Stimulated activated naive CD8-positive, alpha-beta T cell treated with anti-CD3 and anti-CD28 coated beads, Interleukin-15, Interleukin-2, amounts not matched to agents 100 ng/mL and 50 ng/mL, for 24 hours (primary cell): ENCODE measurements at regions not wholly inside any gene's neighbourhood (a gene's known extent, or its start where the extent isn't known, plus 50 kb on each side); places are given as distances from the start of the nearest gene placed in this dataset.
"Not testable (repeated sequence)": the region's sequence is repeated elsewhere in the genome, so short reads cannot be mapped to it uniquely, and the experiment has no call there.

Experiments
- H3K27ac Mint-ChIP-seq: one replicate; pipeline ENCODE4 v1.8.0; 2021; ENCODE audit warnings: mild to moderate bottlenecking, mixed read lengths
- H3K27me3 Mint-ChIP-seq: one replicate; pipeline ENCODE4 v1.8.0; 2021; ENCODE audit warnings: mixed read lengths
- H3K36me3 Mint-ChIP-seq: one replicate; pipeline ENCODE4 v1.8.0; 2021; ENCODE audit warnings: low read depth, mixed read lengths
- H3K4me1 Mint-ChIP-seq: one replicate; pipeline ENCODE4 v1.8.0; 2021; ENCODE audit warnings: low read depth, mixed read lengths
- H3K4me3 Mint-ChIP-seq: one replicate; pipeline ENCODE4 v1.8.0; 2021; ENCODE audit warnings: mild to moderate bottlenecking, mixed read lengths
- H3K9me3 Mint-ChIP-seq: one replicate; pipeline ENCODE4 v1.8.0; 2021; ENCODE audit warnings: mixed read lengths

GRCh38 chr13:87903553-87903952 lies 232.4 kb downstream of the SLITRK5 start:
- H3K9me3 Mint-ChIP-seq, result no peaks in the 10 kb centered on the region

DNA sequence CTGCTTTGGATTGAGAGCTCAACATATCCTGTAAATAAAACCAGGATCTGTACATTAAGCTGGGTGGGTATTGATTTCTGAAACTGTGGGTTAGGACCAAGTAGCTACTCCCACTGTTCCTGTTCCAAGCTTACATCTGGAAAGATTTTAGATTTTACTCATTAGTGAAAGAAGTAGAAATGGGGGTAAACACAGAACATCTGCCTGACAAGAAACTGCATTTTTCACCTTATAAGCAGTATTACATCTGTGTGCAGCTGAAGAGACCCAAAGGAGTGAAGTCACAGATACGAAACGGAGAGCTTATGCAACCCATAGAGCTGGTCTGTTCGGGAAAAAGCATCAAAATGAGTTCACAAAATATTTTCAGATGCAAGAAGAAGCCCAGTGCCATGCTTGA lies 235.2 kb downstream of the SLITRK5 start:
- H3K27me3 Mint-ChIP-seq, result no peaks in the 10 kb centered on the region
- no peak overlapping the region for H3K27ac Mint-ChIP-seq
- no peaks in the 10 kb centered on the region for H3K36me3 Mint-ChIP-seq
- H3K4me3 Mint-ChIP-seq, result no peak overlapping the region
- no peaks in the 10 kb centered on the region for H3K4me1 Mint-ChIP-seq
- H3K9me3 Mint-ChIP-seq, result no peaks in the 10 kb centered on the region

More at GRCh38 chr13:87903553-87903952, 232.4 kb downstream of the SLITRK5 start:
- Mint-ChIP-seq H3K27me3 (no peaks in the 10 kb centered on the region), H3K27ac (no peak overlapping the region), H3K36me3 (no peaks in the 10 kb centered on the region), H3K4me3 (no peak overlapping the region), H3K4me1 (no peaks in the 10 kb centered on the region)

DNA sequence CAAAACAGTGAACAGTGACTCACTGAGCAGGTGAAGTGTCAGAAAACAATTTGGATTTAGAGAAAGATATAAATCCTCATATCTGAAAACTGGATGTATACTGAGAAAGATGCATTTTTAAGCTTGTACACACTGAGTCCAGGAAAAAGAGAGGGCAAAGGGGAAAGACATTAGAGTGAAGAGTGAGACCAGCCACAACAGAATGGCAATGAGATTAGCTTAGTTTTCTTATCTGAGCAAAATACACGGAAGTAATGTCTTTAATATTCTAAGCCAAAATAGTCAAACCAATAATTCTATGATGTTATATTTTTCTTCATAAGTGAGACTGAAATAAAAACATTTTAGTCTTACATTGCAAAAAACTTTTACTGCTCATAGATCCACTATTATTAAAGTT lies 236.0 kb downstream of the SLITRK5 start:
- Mint-ChIP-seq H3K9me3 (no peaks in the 10 kb centered on the region), H3K4me3 (no peak overlapping the region), H3K27me3 (no peaks in the 10 kb centered on the region), H3K4me1 (no peaks in the 10 kb centered on the region), H3K27ac (no peak overlapping the region), H3K36me3 (no peaks in the 10 kb centered on the region)

GRCh38 chr13:87919956-87920355 lies 248.8 kb downstream of the SLITRK5 start:
- Mint-ChIP-seq H3K4me3 (no peak overlapping the region), H3K27me3 (no peaks in the 10 kb centered on the region), H3K27ac (no peak overlapping the region)

GRCh38 chr13:87923753-87924152 lies 252.6 kb downstream of the SLITRK5 start:
- H3K27me3 Mint-ChIP-seq, result no peaks in the 10 kb centered on the region
- no peak overlapping the region for H3K27ac Mint-ChIP-seq
- peaks cover 18% of the 10 kb centered on the region for H3K9me3 Mint-ChIP-seq
- H3K4me1 Mint-ChIP-seq, result no peaks in the 10 kb centered on the region
- no peak overlapping the region for H3K4me3 Mint-ChIP-seq
- H3K36me3 Mint-ChIP-seq, result no peaks in the 10 kb centered on the region

More at GRCh38 chr13:87919956-87920355, 248.8 kb downstream of the SLITRK5 start:
- H3K36me3 Mint-ChIP-seq, result no peaks in the 10 kb centered on the region
- H3K9me3 Mint-ChIP-seq, result peaks cover 13% of the 10 kb centered on the region
- H3K4me1 Mint-ChIP-seq, result no peaks in the 10 kb centered on the region

DNA sequence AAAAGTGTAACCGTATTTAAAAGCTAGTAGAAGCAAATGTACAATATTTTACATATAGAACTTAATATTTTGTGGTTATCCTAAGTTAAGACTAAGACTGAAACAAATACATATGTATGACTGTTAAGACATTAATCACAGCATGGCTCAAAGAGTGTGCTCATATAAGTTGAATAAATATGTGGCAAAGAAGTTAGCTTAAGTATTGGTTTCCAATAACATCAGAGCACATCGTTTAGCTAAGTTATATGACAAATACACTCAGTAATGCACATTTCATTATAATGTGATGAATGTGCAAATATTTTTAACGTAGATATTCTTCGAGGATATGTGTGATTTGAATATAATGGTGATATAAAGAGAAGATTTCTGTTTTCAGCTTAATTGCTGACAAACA lies 253.8 kb downstream of the SLITRK5 start:
- Mint-ChIP-seq H3K9me3 (peaks cover 15% of the 10 kb centered on the region), H3K27me3 (no peaks in the 10 kb centered on the region), H3K36me3 (no peaks in the 10 kb centered on the region), H3K27ac (no peak overlapping the region), H3K4me1 (no peaks in the 10 kb centered on the region), H3K4me3 (no peak overlapping the region)

GRCh38 chr13:87940776-87941175 lies 269.6 kb downstream of the SLITRK5 start:
- Mint-ChIP-seq H3K27ac (no peak overlapping the region), H3K36me3 (no peaks in the 10 kb centered on the region), H3K9me3 (peaks cover 4% of the 10 kb centered on the region), H3K4me3 (no peak overlapping the region), H3K4me1 (no peaks in the 10 kb centered on the region), H3K27me3 (no peaks in the 10 kb centered on the region)

DNA sequence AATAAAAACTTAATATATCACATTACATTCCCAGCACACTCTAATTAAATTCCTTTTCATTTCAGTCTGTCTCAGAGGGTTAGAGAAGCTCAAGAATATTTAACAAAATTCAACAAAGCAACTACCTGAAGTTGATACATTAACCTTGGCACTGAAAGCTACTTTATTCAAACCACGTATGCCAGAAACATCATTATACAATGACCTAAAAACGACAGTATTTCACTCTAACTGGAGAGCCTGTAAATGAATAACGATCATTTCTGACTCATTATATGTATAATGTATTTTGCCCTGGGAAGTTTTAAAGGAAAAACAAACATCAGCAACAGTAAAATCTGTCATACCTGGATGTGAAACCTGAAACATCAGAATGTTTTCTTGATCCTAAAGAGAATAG lies 270.1 kb downstream of the SLITRK5 start:
- Mint-ChIP-seq H3K4me1 (no peaks in the 10 kb centered on the region), H3K27me3 (no peaks in the 10 kb centered on the region), H3K36me3 (no peaks in the 10 kb centered on the region), H3K27ac (no peak overlapping the region), H3K4me3 (no peak overlapping the region), H3K9me3 (peaks cover 4% of the 10 kb centered on the region)

- Mint-ChIP-seq H3K36me3 (no peaks in the 10 kb centered on the region), H3K9me3 (peaks cover 4% of the 10 kb centered on the region), H3K4me3 (no peak overlapping the region), H3K27me3 (no peaks in the 10 kb centered on the region), H3K27ac (no peak overlapping the region), H3K4me1 (no peaks in the 10 kb centered on the region)
Observed at GRCh38 chr13:87942205-87942604, 271.0 kb downstream of the SLITRK5 start.

- no peak overlapping the region for H3K27ac Mint-ChIP-seq
- no peaks in the 10 kb centered on the region for H3K36me3 Mint-ChIP-seq
- no peaks in the 10 kb centered on the region for H3K4me1 Mint-ChIP-seq
- H3K27me3 Mint-ChIP-seq, result no peaks in the 10 kb centered on the region
- peaks cover 4% of the 10 kb centered on the region for H3K9me3 Mint-ChIP-seq
- no peak overlapping the region for H3K4me3 Mint-ChIP-seq
Observed at GRCh38 chr13:87944038-87944437, 272.9 kb downstream of the SLITRK5 start.

DNA sequence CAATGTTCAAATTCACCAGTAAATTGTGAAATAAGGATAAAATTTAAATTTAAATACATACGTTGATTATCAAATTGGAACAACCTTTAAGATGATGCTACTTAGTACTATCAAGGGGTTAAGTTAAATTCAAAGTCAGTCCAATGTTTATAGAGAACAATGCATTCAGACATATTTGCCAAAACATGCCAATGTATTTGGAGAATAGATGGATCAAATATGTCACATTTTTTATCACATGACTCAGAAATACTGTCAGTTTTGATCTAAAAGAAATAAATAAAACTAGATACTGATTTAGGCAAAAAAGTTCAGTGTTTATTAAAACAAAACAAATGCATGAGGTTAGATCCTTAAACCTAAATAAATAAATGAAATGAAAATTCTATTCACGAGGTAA lies 281.2 kb downstream of the SLITRK5 start:
- Mint-ChIP-seq H3K27me3 (no peaks in the 10 kb centered on the region), H3K4me1 (no peaks in the 10 kb centered on the region), H3K27ac (no peak overlapping the region), H3K4me3 (no peak overlapping the region), H3K9me3 (peaks cover 7% of the 10 kb centered on the region), H3K36me3 (no peaks in the 10 kb centered on the region)

GRCh38 chr13:87953381-87953780 lies 282.2 kb downstream of the SLITRK5 start:
- Mint-ChIP-seq H3K27ac (no peak overlapping the region), H3K4me1 (no peaks in the 10 kb centered on the region), H3K36me3 (no peaks in the 10 kb centered on the region), H3K27me3 (no peaks in the 10 kb centered on the region), H3K9me3 (peaks cover 7% of the 10 kb centered on the region), H3K4me3 (no peak overlapping the region)

- no peak overlapping the region for H3K27ac Mint-ChIP-seq
- no peaks in the 10 kb centered on the region for H3K36me3 Mint-ChIP-seq
- H3K9me3 Mint-ChIP-seq, result peaks cover 7% of the 10 kb centered on the region
- no peaks in the 10 kb centered on the region for H3K4me1 Mint-ChIP-seq
- H3K27me3 Mint-ChIP-seq, result no peaks in the 10 kb centered on the region
- H3K4me3 Mint-ChIP-seq, result no peak overlapping the region
Observed at GRCh38 chr13:87954091-87954490, 282.9 kb downstream of the SLITRK5 start.

DNA sequence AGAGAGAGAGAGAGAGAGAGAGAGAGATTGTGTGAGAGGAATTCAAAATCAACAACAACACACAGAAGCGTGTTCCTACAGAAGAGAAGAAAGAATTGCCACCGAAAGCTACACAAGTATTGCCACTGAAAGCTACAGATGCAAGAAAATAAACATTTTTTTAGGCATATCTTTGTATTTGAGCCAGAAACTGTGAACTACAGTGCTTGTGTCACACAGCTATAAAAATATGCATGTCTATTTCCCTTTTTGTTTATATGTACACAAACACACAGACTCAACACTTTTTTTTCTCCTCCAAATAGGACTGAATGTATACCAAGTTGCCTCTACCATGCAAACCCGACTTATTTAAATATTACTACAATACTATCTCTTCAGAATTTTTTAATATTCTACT lies 290.4 kb downstream of the SLITRK5 start:
- H3K9me3 Mint-ChIP-seq, result peaks cover 5% of the 10 kb centered on the region
- H3K4me1 Mint-ChIP-seq, result no peaks in the 10 kb centered on the region
- no peak overlapping the region for H3K27ac Mint-ChIP-seq
- no peaks in the 10 kb centered on the region for H3K27me3 Mint-ChIP-seq
- no peaks in the 10 kb centered on the region for H3K36me3 Mint-ChIP-seq
- H3K4me3 Mint-ChIP-seq, result no peak overlapping the region

DNA sequence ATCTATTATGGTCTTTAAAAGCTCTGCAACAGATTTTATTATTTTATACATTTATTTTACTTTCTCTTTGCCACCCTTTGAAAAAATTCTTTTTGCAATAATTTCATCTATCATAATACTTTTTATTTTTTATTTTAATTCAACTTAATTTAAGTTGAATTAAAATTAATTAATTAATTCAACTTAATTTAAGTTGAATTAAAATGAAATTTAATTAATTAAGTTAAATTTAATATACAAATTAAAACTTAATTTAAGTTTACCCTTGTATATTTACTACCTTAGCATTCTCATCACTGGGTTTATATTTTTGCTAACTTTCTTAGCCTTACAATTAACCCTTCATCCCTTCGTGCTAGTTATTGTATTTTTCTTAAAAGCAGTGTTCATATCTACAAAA lies 301.4 kb downstream of the SLITRK5 start:
- Mint-ChIP-seq H3K27ac (no peak overlapping the region), H3K36me3 (no peaks in the 10 kb centered on the region), H3K9me3 (no peaks in the 10 kb centered on the region), H3K4me1 (no peaks in the 10 kb centered on the region), H3K27me3 (no peaks in the 10 kb centered on the region), H3K4me3 (no peak overlapping the region)

DNA sequence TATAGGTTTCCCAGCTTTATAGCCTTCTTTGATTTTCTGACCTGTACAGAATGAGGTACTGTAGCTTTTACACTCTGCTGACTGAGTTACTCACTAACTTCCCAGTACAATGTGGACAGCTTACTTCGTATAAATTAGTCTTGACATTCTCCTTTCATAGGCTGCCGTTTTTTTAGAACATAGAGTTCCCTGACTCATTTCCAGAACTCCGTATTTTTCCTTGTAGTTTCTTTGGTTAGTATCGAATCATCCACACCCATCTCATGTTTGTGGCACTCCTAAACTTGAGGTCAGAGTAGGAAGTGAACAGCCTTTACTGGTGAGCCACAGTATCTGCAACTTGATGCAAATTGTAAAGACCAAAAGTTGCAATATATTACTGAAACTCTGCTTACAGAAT lies 303.9 kb downstream of the SLITRK5 start:
- no peaks in the 10 kb centered on the region for H3K36me3 Mint-ChIP-seq
- no peaks in the 10 kb centered on the region for H3K27me3 Mint-ChIP-seq
- no peak overlapping the region for H3K27ac Mint-ChIP-seq
- H3K4me3 Mint-ChIP-seq, result no peak overlapping the region
- no peaks in the 10 kb centered on the region for H3K4me1 Mint-ChIP-seq
- H3K9me3 Mint-ChIP-seq, result no peaks in the 10 kb centered on the region

DNA sequence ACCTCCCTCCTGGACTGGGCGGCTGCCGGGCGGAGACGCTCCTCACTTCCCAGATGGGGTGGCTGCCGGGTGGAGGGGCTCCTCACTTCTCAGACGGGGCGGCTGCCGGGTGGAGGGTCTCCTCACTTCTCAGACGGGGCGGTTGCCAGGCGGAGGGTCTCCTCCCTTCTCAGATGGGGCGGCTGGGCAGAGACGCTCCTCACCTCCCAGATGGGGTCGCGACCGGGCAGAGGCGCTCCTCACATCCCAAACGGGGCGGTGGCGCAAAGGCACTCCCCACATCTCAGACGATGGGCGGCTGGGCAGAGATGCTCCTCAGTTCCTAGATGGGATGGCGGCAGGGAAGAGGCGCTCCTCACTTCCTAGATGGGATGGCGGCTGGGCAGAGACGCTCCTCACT lies 305.5 kb downstream of the SLITRK5 start:
- H3K9me3 Mint-ChIP-seq, H3K27me3 Mint-ChIP-seq, H3K27ac Mint-ChIP-seq, H3K36me3 Mint-ChIP-seq, H3K4me3 Mint-ChIP-seq, H3K4me1 Mint-ChIP-seq: not testable (repeated sequence)
